NT2/D1 (cell line): ENCODE measurements at regions not wholly inside any gene's neighbourhood (a gene's known extent, or its start where the extent isn't known, plus 50 kb on each side); places are given as distances from the start of the nearest gene placed in this dataset.

ENCODE experiments used
- SUZ12 ChIP-seq: IDR thresholded peaks from 2 replicates; pipeline ENCODE4 v1.6.1; 2011; ENCODE audit not compliant: insufficient read length, insufficient read depth; ENCODE audit errors: extremely low read depth
- YY1 ChIP-seq: IDR thresholded peaks from 2 replicates; pipeline ENCODE4 v1.6.1; 2011; ENCODE audit not compliant: insufficient read length, insufficient read depth
- ZNF274 ChIP-seq: IDR thresholded peaks from 2 replicates; pipeline ENCODE4 v1.6.1; 2011; ENCODE audit warnings: mild to moderate bottlenecking, low read depth, low read length

DNA sequence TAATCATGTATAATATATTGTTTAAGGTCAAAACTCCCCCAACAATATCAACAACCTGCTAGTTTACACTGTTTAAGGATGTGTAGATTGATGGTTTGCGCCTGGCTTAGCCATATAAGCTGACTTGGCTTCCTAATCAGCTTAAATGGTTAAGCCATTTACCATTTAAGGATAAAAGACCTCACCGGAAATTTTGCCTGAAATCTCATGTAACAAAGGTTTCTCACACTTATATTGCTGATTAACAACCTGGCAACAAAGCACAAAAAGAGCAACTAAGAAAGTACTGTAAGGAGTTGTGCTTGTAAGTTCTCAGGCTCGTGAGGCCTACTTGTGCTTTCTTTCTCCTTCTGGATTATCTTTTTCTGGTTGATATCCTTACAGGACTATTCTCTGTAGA is 485.2 kb downstream of the GABRG1 start:
- TF ChIP-seq ZNF274 (no peak), YY1 (no peak), SUZ12 (no peak)
